Lower leg skin (tissue), 3 donors: ENCODE measurements at regions not wholly inside any gene's neighbourhood (a gene's known extent, or its start where the extent isn't known, plus 50 kb on each side); places are given as distances from the start of the nearest gene placed in this dataset.

Source experiments
- CTCF ChIP-seq, 3 donors: fragments of 450-650 bp; IDR thresholded peaks; one replicate each; pipeline ENCODE4 v1.5.1; 2016; ENCODE audit warnings: antibody characterized with exemption in 3 of 3, mild to moderate bottlenecking in 3 of 3, moderate library complexity in 2 of 3
- POLR2A ChIP-seq, 2 donors: fragments of 450-650 bp; IDR thresholded peaks; one replicate each; pipeline ENCODE4 v1.6.1; 2016 to 2017; ENCODE audit warnings: antibody characterized with exemption in 2 of 2, mild to moderate bottlenecking in 1 of 2, moderate library complexity in 1 of 2

- TF ChIP-seq CTCF (IDR thresholded peaks at IDR 0.05) (no peak), POLR2A (IDR thresholded peaks at IDR 0.05) (no peak)
Observed at GRCh38 chr2:226491112-226491511, 308.5 kb downstream of the IRS1 start.
